Endothelial cell (in vitro differentiated cells): ENCODE measurements at regions not wholly inside any gene's neighbourhood (a gene's known extent, or its start where the extent isn't known, plus 50 kb on each side); places are given as distances from the start of the nearest gene placed in this dataset.
A peak's percentile ranks its signal among the peaks of the same experiment; 100 is the strongest.

Experiments used
- DNase-seq: peaks from one replicate; pipeline ENCODE4 v3.0.0; 2021; ENCODE audit warnings: low spot score
- H3K27ac Mint-ChIP-seq: one replicate; pipeline ENCODE4 v1.8.0; 2021; ENCODE audit warnings: mixed read lengths, inconsistent platforms; ENCODE audit not compliant: unreplicated experiment
- H3K27me3 Mint-ChIP-seq: one replicate; pipeline ENCODE4 v1.8.0; 2021; ENCODE audit warnings: mild to moderate bottlenecking, moderate library complexity, mixed read lengths, inconsistent platforms; ENCODE audit not compliant: unreplicated experiment
- H3K36me3 Mint-ChIP-seq: one replicate; pipeline ENCODE4 v1.8.0; 2021; ENCODE audit warnings: mild to moderate bottlenecking, low read depth, mixed read lengths, inconsistent platforms; ENCODE audit not compliant: unreplicated experiment
- H3K4me1 Mint-ChIP-seq: one replicate; pipeline ENCODE4 v1.8.0; 2021; ENCODE audit warnings: mild to moderate bottlenecking, mixed read lengths, inconsistent platforms; ENCODE audit not compliant: unreplicated experiment
- H3K4me3 Mint-ChIP-seq: one replicate; pipeline ENCODE4 v1.8.0; 2021; ENCODE audit warnings: mild to moderate bottlenecking, mixed read lengths, inconsistent platforms; ENCODE audit not compliant: unreplicated experiment
- H3K9me3 Mint-ChIP-seq: one replicate; pipeline ENCODE4 v1.8.0; 2021; ENCODE audit warnings: mixed read lengths, inconsistent platforms; ENCODE audit not compliant: unreplicated experiment
- CTCF ChIP-seq: fragments of 200-600 bp; sonication (generic); IDR thresholded peaks from one replicate; pipeline ENCODE4 v1.5.0; 2021; ENCODE audit warnings: antibody characterized with exemption; ENCODE audit not compliant: unreplicated experiment

GRCh38 chr3:159806412-159806811 lies 182.2 kb upstream of the IL12A start:
- DNase-seq = no peak
- TF ChIP-seq CTCF = no peak
- Mint-ChIP-seq H3K36me3 (no peaks in the 10 kb centered on the region), H3K9me3 (no peaks in the 10 kb centered on the region), H3K4me3 (no peak overlapping the region), H3K27me3 (no peaks in the 10 kb centered on the region), H3K27ac (no peak overlapping the region), H3K4me1 (no peaks in the 10 kb centered on the region)

- Mint-ChIP-seq H3K9me3 (no peaks in the 10 kb centered on the region), H3K4me3 (no peak overlapping the region), H3K27ac (no peak overlapping the region), H3K4me1 (no peaks in the 10 kb centered on the region), H3K27me3 (no peaks in the 10 kb centered on the region), H3K36me3 (no peaks in the 10 kb centered on the region)
- no peak for DNase-seq
- TF ChIP-seq CTCF = no peak
Measured at GRCh38 chr3:159807137-159808040, 181.2 kb upstream of the IL12A start.

DNA sequence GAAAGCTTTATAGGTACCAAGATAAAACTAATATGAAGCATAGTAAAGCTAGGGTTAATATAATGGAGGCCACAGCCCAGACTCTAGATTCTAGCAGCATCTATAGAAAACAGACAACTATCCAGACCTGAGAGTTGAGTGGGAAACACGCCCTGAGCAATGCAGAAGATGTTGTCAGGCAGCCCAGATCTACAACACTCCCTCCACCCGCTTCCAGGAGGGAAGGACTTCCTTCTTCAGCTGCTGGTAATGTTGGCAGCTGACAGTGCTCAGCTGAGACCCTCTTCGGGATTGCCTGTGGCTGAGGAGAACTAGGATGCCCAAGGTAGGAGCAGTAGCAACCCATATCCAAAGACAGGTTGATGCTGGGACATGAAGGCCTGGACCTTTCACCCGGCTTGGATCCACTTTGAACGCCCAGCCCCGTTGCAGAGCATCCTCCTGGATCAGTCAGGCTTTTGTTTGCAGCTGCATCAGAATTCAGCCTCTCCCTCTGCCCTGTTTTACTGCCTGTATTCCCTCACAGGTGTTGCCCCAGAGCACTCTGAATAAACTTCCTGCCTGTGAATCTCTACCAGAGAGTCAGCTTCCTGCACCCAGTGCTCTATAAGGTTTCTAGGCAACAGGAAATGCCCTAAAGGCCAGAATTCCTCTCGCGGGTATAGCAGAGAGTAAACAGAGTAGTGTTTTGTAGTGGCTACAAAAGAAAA lies 174.7 kb upstream of the IL12A start:
- Mint-ChIP-seq H3K4me3 (no peak overlapping the region), H3K9me3 (no peaks in the 10 kb centered on the region), H3K36me3 (no peaks in the 10 kb centered on the region), H3K27ac (peak overlapping the region; percentile 93), H3K4me1 (peaks cover 15% of the 10 kb centered on the region), H3K27me3 (peaks cover 6% of the 10 kb centered on the region)
- no peak for TF ChIP-seq CTCF
- DNase-seq = peak; percentile 24

DNA sequence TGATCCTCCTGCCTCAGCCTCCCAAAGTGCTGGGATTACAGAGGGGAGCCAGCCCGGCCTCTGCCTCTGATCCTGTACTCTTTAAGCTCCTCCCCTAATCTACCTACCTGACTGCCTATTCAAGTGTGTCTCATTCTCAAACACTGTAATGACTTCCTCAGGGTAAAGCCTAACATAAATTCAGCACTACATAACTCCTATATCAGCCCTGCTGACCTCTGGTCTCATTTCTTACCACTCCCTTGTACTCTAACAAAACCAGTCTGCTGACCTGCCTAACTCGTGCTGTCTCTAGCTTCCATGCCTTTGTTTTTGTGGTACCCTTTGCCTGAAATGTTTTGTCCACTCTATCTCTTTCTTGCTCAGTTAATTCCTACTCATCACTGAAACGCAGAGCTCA lies 172.1 kb upstream of the IL12A start:
- Mint-ChIP-seq H3K27me3 (peaks cover 6% of the 10 kb centered on the region), H3K4me3 (no peak overlapping the region), H3K4me1 (peaks cover 15% of the 10 kb centered on the region), H3K36me3 (no peaks in the 10 kb centered on the region), H3K27ac (no peak overlapping the region), H3K9me3 (no peaks in the 10 kb centered on the region)
- no peak for TF ChIP-seq CTCF
- no peak for DNase-seq

GRCh38 chr3:159817126-159817525 lies 171.5 kb upstream of the IL12A start:
- Mint-ChIP-seq H3K9me3 (no peaks in the 10 kb centered on the region), H3K4me3 (no peak overlapping the region), H3K36me3 (no peaks in the 10 kb centered on the region), H3K4me1 (peaks cover 15% of the 10 kb centered on the region), H3K27me3 (peaks cover 6% of the 10 kb centered on the region), H3K27ac (no peak overlapping the region)
- no peak for TF ChIP-seq CTCF
- no peak for DNase-seq
